Glutamatergic neuron (in vitro differentiated cells): ENCODE measurements at regions not wholly inside any gene's neighbourhood (a gene's known extent, or its start where the extent isn't known, plus 50 kb on each side); places are given as distances from the start of the nearest gene placed in this dataset.

Experiments
- DNase-seq: peaks from one replicate; pipeline ENCODE4 v3.0.0; 2022
- H3K27ac Mint-ChIP-seq: one replicate; pipeline ENCODE4 v1.8.0; 2020; ENCODE audit warnings: mild to moderate bottlenecking, mixed read lengths, inconsistent platforms; ENCODE audit not compliant: unreplicated experiment
- H3K27me3 Mint-ChIP-seq: one replicate; pipeline ENCODE4 v1.8.0; 2020; ENCODE audit warnings: mild to moderate bottlenecking, moderate library complexity, mixed read lengths, inconsistent platforms; ENCODE audit not compliant: unreplicated experiment
- H3K36me3 Mint-ChIP-seq: one replicate; pipeline ENCODE4 v1.8.0; 2020; ENCODE audit warnings: mild to moderate bottlenecking, mixed read lengths, inconsistent platforms; ENCODE audit not compliant: unreplicated experiment
- H3K4me1 Mint-ChIP-seq: one replicate; pipeline ENCODE4 v1.8.0; 2020; ENCODE audit warnings: mild to moderate bottlenecking, low read depth, mixed read lengths, inconsistent platforms; ENCODE audit not compliant: unreplicated experiment
- H3K4me3 Mint-ChIP-seq: one replicate; pipeline ENCODE4 v1.8.0; 2020; ENCODE audit warnings: mild to moderate bottlenecking, mixed read lengths, inconsistent platforms; ENCODE audit not compliant: unreplicated experiment
- H3K9me3 Mint-ChIP-seq: one replicate; pipeline ENCODE4 v1.8.0; 2020; ENCODE audit warnings: mild to moderate bottlenecking, moderate library complexity, mixed read lengths, inconsistent platforms; ENCODE audit not compliant: unreplicated experiment
- TF ChIP-seq, protein P1 (sequence below): fragments of 200-600 bp; sonication (generic); IDR thresholded peaks from one replicate; pipeline ENCODE4 v1.5.0; 2021; ENCODE audit not compliant: partially characterized antibody, unreplicated experiment

DNA sequence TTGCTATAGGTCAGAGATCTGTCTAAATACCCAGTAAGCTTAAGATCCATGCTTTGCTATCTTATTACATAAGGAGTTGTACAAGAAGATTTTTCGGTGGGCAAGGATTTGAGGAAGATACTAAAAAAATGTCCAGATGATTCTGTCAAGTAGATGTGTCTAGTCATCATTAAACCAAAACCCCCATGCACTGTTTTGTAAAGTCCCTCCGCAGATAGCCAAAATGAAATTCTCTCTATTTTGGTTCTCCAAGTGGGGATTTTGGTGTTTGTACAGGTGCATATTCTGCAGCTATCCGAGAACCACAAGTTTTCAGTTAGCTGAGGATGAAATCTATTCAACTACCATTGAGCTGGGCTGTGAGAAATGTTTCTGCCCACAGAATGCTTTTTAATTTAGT, 994.8 kb downstream of the NLGN4X start:
- Mint-ChIP-seq H3K4me3 (no peak overlapping the region), H3K9me3 (no peaks in the 10 kb centered on the region), H3K27me3 (no peaks in the 10 kb centered on the region), H3K36me3 (no peaks in the 10 kb centered on the region), H3K27ac (no peak overlapping the region), H3K4me1 (no peaks in the 10 kb centered on the region)
- DNase-seq = no peak
- TF ChIP-seq, protein P1, sequence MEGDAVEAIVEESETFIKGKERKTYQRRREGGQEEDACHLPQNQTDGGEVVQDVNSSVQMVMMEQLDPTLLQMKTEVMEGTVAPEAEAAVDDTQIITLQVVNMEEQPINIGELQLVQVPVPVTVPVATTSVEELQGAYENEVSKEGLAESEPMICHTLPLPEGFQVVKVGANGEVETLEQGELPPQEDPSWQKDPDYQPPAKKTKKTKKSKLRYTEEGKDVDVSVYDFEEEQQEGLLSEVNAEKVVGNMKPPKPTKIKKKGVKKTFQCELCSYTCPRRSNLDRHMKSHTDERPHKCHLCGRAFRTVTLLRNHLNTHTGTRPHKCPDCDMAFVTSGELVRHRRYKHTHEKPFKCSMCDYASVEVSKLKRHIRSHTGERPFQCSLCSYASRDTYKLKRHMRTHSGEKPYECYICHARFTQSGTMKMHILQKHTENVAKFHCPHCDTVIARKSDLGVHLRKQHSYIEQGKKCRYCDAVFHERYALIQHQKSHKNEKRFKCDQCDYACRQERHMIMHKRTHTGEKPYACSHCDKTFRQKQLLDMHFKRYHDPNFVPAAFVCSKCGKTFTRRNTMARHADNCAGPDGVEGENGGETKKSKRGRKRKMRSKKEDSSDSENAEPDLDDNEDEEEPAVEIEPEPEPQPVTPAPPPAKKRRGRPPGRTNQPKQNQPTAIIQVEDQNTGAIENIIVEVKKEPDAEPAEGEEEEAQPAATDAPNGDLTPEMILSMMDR = no peak

GRCh38 chrX:5220421-5220820, 1008.2 kb downstream of the NLGN4X start:
- Mint-ChIP-seq H3K36me3 (no peaks in the 10 kb centered on the region), H3K9me3 (no peaks in the 10 kb centered on the region), H3K27ac (no peak overlapping the region), H3K4me3 (no peak overlapping the region), H3K27me3 (peaks cover 2% of the 10 kb centered on the region), H3K4me1 (no peaks in the 10 kb centered on the region)
- no peak for DNase-seq
- TF ChIP-seq, protein P1 = no peak

DNA sequence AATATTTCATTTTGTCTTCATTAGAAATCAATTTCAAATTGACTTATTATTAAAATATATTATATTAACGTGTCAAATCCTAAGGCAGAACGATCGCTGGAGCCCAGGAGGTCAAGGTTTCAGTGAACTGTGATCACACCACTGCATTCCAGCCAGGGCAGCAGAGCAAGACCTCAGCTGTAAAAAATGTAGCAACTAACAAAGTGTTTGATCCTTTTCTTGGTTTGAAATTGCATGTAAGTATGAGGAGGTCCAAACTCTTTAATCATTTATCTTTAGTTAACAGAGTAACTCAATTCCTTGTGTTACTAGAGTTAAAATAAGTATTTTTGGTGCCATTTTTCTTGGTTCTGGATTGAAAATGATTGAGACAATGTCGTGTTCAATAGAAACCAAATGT, 1033.9 kb downstream of the NLGN4X start:
- Mint-ChIP-seq H3K27ac (no peak overlapping the region), H3K27me3 (no peaks in the 10 kb centered on the region), H3K4me1 (no peaks in the 10 kb centered on the region), H3K4me3 (no peak overlapping the region), H3K36me3 (no peaks in the 10 kb centered on the region), H3K9me3 (no peaks in the 10 kb centered on the region)
- no peak for DNase-seq
- TF ChIP-seq, protein P1 = no peak

- Mint-ChIP-seq H3K27ac (peak overlapping the region; percentile 44), H3K27me3 (no peaks in the 10 kb centered on the region), H3K36me3 (no peaks in the 10 kb centered on the region), H3K9me3 (no peaks in the 10 kb centered on the region), H3K4me3 (no peak overlapping the region), H3K4me1 (no peaks in the 10 kb centered on the region)
- DNase-seq = no peak
- TF ChIP-seq, protein P1 = no peak
These were observed 1048.4 kb downstream of the NLGN4X start for GRCh38 chrX:5180135-5180741.

DNA sequence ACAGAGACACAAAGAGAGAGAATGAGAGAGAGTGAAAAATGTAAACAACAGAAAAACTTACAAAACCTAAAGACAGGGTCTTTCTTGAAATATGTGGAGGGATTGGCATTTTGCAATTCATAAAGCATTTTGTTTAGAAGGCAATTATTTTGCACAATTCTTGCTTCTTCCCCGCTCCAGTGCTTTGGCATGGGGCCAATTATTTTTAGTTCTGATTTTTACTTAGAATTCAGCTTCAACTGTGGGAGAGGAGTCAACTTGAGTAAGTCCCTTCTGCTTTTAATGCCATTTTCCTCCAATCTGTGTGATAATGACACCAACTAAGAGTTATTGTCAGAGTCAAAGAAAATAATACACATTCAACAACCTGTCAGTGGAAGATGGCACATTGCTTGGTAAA, 1051.9 kb downstream of the NLGN4X start:
- no peak for DNase-seq
- H3K27me3 Mint-ChIP-seq = no peaks in the 10 kb centered on the region
- no peak overlapping the region for H3K27ac Mint-ChIP-seq
- H3K36me3 Mint-ChIP-seq = no peaks in the 10 kb centered on the region
- TF ChIP-seq, protein P1 = no peak
- no peak overlapping the region for H3K4me3 Mint-ChIP-seq
- no peaks in the 10 kb centered on the region for H3K9me3 Mint-ChIP-seq
- H3K4me1 Mint-ChIP-seq = no peaks in the 10 kb centered on the region
